HEK293 (cell line): ENCODE measurements at regions not wholly inside any gene's neighbourhood (a gene's known extent, or its start where the extent isn't known, plus 50 kb on each side); places are given as distances from the start of the nearest gene placed in this dataset.

Source experiments
- CTCF ChIA-PET: fragments of 350-600 bp; formaldehyde crosslinking; extraction: SDS; loops from one replicate; lab custom pipeline; 2021; ENCODE audit warnings: antibody characterized with exemption; lab: Yijun Ruan, JAX
- POLR2A ChIA-PET: fragments of 300-600 bp; formaldehyde crosslinking; extraction: SDS; loops from one replicate; lab custom pipeline; 2020; ENCODE audit warnings: antibody characterized with exemption, inconsistent platforms; lab: Yijun Ruan, JAX
- H3K27ac ChIP-seq: fragments of 200-500 bp; sonication (Bioruptor generic); 2 replicates; pipeline ENCODE4 v1.5.1; 2014; ENCODE audit warnings: low read depth, low read length, control low read depth, inconsistent platforms; ENCODE audit errors: extremely low read depth
- H3K36me3 ChIP-seq, 2 experiments: fragments of 200-500 bp in 1 of 2; sonication (Bioruptor generic) in 1 of 2; 1 replicate in 1 of 2; 2 replicates in 1 of 2; pipeline ENCODE4 v1.5.1; 2014 to 2017; ENCODE audit warnings: inconsistent platforms in 2 of 2, low read length in 2 of 2; ENCODE audit not compliant: control insufficient read depth in 2 of 2, insufficient read depth in 1 of 2
- H3K4me1 ChIP-seq: fragments of 200-500 bp; sonication (Bioruptor generic); 2 replicates; pipeline ENCODE4 v1.5.1; 2014; ENCODE audit warnings: mild to moderate bottlenecking, low read length, inconsistent platforms; ENCODE audit not compliant: control insufficient read depth, insufficient read depth
- H3K4me3 ChIP-seq: 2 replicates; pipeline ENCODE4 v1.5.1; 2011; ENCODE audit warnings: low read depth, mild to moderate bottlenecking, control low read depth, low read length, moderate library complexity
- H3K9me3 ChIP-seq: fragments of 200-500 bp; sonication (Bioruptor generic); 2 replicates; pipeline ENCODE4 v1.5.1; 2014; ENCODE audit warnings: low read depth, low read length, inconsistent platforms; ENCODE audit not compliant: control insufficient read depth, insufficient read depth
- BCL11B ChIP-seq: fragments of 450-650 bp; formaldehyde crosslinking; IDR thresholded peaks from 2 replicates; pipeline ENCODE4 v1.5.1; 2016; ENCODE audit warnings: low read depth, missing biosample characterization, missing genetic modification characterization
- EGR2 ChIP-seq: fragments of 450-650 bp; formaldehyde crosslinking; IDR thresholded peaks from 2 replicates; pipeline ENCODE4 v1.5.1; 2016; ENCODE audit warnings: low read depth, missing biosample characterization, missing genetic modification characterization
- KLF16 ChIP-seq: fragments of 450-650 bp; formaldehyde crosslinking; IDR thresholded peaks from 2 replicates; pipeline ENCODE4 v1.5.1; 2017; ENCODE audit warnings: missing biosample characterization, missing genetic modification characterization
- MYNN ChIP-seq: fragments of 450-650 bp; formaldehyde crosslinking; IDR thresholded peaks from 2 replicates; pipeline ENCODE4 v1.5.1; 2016; ENCODE audit warnings: missing biosample characterization, missing genetic modification characterization, borderline replicate concordance
- YY1 ChIP-seq: fragments of 450-650 bp; formaldehyde crosslinking; IDR thresholded peaks from 2 replicates; pipeline ENCODE4 v1.5.1; 2018; ENCODE audit warnings: missing biosample characterization, missing genetic modification characterization
- ZBTB17 ChIP-seq: fragments of 450-650 bp; formaldehyde crosslinking; IDR thresholded peaks from 2 replicates; pipeline ENCODE4 v1.5.1; 2016; ENCODE audit warnings: missing biosample characterization, missing genetic modification characterization
- ZBTB20 ChIP-seq: fragments of 450-650 bp; formaldehyde crosslinking; IDR thresholded peaks from 2 replicates; pipeline ENCODE4 v1.5.1; 2016; ENCODE audit warnings: missing biosample characterization, missing genetic modification characterization
- ZBTB8A ChIP-seq: fragments of 450-650 bp; formaldehyde crosslinking; IDR thresholded peaks from 2 replicates; pipeline ENCODE4 v1.5.1; 2016; ENCODE audit warnings: missing biosample characterization, missing genetic modification characterization
- ZFHX2 ChIP-seq: fragments of 450-650 bp; formaldehyde crosslinking; conservative IDR thresholded peaks from 2 replicates; pipeline ENCODE4 v1.5.1; 2016; ENCODE audit warnings: missing biosample characterization, missing genetic modification characterization
- ZIC2 ChIP-seq: fragments of 450-650 bp; formaldehyde crosslinking; IDR thresholded peaks from 2 replicates; pipeline ENCODE4 v1.5.1; 2016; ENCODE audit warnings: missing biosample characterization, missing genetic modification characterization
- ZNF140 ChIP-seq: fragments of 450-650 bp; formaldehyde crosslinking; IDR thresholded peaks from 2 replicates; pipeline ENCODE4 v1.5.1; 2016; ENCODE audit warnings: missing biosample characterization, missing genetic modification characterization
- ZNF174 ChIP-seq: fragments of 450-650 bp; formaldehyde crosslinking; IDR thresholded peaks from 2 replicates; pipeline ENCODE4 v1.5.0; 2017; ENCODE audit warnings: missing biosample characterization, mild to moderate bottlenecking, missing genetic modification characterization
- ZNF2 ChIP-seq: fragments of 450-650 bp; formaldehyde crosslinking; IDR thresholded peaks from 2 replicates; pipeline ENCODE4 v1.5.1; 2016; ENCODE audit warnings: missing biosample characterization, missing genetic modification characterization
- ZNF223 ChIP-seq: fragments of 450-650 bp; formaldehyde crosslinking; IDR thresholded peaks from 2 replicates; pipeline ENCODE4 v1.5.1; 2016; ENCODE audit warnings: missing biosample characterization, missing genetic modification characterization
- ZNF302 ChIP-seq: fragments of 450-650 bp; formaldehyde crosslinking; IDR thresholded peaks from 2 replicates; pipeline ENCODE4 v1.5.1; 2016; ENCODE audit warnings: missing biosample characterization, missing genetic modification characterization, low read depth
- ZNF350 ChIP-seq: fragments of 450-650 bp; formaldehyde crosslinking; IDR thresholded peaks from 2 replicates; pipeline ENCODE4 v1.5.0; 2017; ENCODE audit warnings: missing biosample characterization, mild to moderate bottlenecking, missing genetic modification characterization
- ZNF366 ChIP-seq: fragments of 450-650 bp; formaldehyde crosslinking; conservative IDR thresholded peaks from 2 replicates; pipeline ENCODE4 v1.5.1; 2016; ENCODE audit warnings: missing biosample characterization, missing genetic modification characterization
- ZNF501 ChIP-seq: fragments of 450-650 bp; formaldehyde crosslinking; IDR thresholded peaks from 2 replicates; pipeline ENCODE4 v1.5.1; 2016; ENCODE audit warnings: missing biosample characterization, missing genetic modification characterization
- ZNF791 ChIP-seq: fragments of 450-650 bp; formaldehyde crosslinking; IDR thresholded peaks from 2 replicates; pipeline ENCODE4 v1.5.1; 2016; ENCODE audit warnings: missing biosample characterization, missing genetic modification characterization
- ZSCAN23 ChIP-seq: fragments of 450-650 bp; formaldehyde crosslinking; IDR thresholded peaks from 2 replicates; pipeline ENCODE4 v1.5.1; 2016; ENCODE audit warnings: missing biosample characterization, missing genetic modification characterization
- ZXDB ChIP-seq: fragments of 450-650 bp; formaldehyde crosslinking; IDR thresholded peaks from 2 replicates; pipeline ENCODE4 v1.5.1; 2016; ENCODE audit warnings: missing biosample characterization, missing genetic modification characterization
- TF ChIP-seq, protein P1 (sequence below): fragments of 450-650 bp; formaldehyde crosslinking; IDR thresholded peaks from 2 replicates; pipeline ENCODE4 v1.5.1; 2016; ENCODE audit warnings: missing biosample characterization, missing genetic modification characterization
- TF ChIP-seq, protein P2 (sequence below): fragments of 450-650 bp; formaldehyde crosslinking; IDR thresholded peaks from 2 replicates; pipeline ENCODE4 v1.5.1; 2016; ENCODE audit warnings: missing biosample characterization, missing genetic modification characterization
- TF ChIP-seq, protein P3 (sequence below): fragments of 450-650 bp; formaldehyde crosslinking; IDR thresholded peaks from 2 replicates; pipeline ENCODE4 v1.5.1; 2017; ENCODE audit warnings: missing biosample characterization, missing genetic modification characterization
- TF ChIP-seq, protein P4 (sequence below): fragments of 450-650 bp; formaldehyde crosslinking; IDR thresholded peaks from 2 replicates; pipeline ENCODE4 v1.5.1; 2016; ENCODE audit warnings: missing biosample characterization, missing genetic modification characterization
- TF ChIP-seq, protein P5 (sequence below): sonication (generic); formaldehyde crosslinking; IDR thresholded peaks from 2 replicates; pipeline ENCODE4 v1.8.1; 2022; ENCODE audit warnings: mild to moderate bottlenecking, moderate library complexity, missing genetic modification reagents

DNA sequence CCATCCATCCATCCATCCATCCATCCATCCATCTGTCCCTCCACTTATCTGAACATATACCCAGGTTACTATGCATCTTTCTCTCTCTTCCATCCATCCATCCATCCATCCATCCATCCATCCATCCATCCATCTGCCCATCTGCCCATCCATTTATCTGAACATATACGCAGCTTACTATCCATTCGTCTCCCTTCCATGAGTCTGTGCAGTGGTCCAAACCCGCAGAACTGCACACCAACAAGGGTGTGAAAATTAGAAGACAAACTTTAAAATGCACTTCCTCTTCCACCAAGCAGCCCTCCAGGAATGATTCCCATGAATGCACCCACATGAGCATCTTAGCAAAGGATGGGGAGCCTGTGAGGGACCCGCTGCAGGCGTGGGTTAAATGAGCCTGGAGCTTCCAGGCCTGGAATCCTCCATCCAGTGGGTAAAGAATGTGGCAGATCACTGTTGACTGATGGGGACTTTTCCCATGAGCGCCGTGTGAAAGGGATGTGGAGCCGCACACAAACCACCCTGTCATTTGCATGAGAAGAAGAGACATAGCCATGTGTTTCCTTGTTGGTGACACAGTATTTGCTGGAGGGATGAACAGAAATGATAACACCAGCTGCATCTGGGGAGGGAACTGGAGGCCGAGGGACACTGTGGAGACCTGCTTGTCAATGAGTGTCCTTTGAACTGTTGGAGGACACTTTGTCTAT lies 376.6 kb downstream of the ADGRD1 start:
- Histone ChIP-seq H3K36me3 (no peaks in the 10 kb centered on the region), H3K9me3 (no peaks in the 10 kb centered on the region), H3K4me3 (no peak overlapping the region), H3K27ac (no peak overlapping the region), H3K4me1 (no peaks in the 10 kb centered on the region)
- peak; percentile 71 for TF ChIP-seq ZNF366 (tag by site-specific recombination)
- TF ChIP-seq, protein P1, sequence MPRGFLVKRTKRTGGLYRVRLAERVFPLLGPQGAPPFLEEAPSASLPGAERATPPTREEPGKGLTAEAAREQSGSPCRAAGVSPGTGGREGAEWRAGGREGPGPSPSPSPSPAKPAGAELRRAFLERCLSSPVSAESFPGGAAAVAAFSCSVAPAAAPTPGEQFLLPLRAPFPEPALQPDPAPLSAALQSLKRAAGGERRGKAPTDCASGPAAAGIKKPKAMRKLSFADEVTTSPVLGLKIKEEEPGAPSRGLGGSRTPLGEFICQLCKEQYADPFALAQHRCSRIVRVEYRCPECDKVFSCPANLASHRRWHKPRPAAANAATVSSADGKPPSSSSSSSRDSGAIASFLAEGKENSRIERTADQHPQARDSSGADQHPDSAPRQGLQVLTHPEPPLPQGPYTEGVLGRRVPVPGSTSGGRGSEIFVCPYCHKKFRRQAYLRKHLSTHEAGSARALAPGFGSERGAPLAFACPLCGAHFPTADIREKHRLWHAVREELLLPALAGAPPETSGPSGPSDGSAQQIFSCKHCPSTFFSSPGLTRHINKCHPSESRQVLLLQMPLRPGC (tag by site-specific recombination) = no peak
- TF ChIP-seq ZBTB17 (tag by site-specific recombination) = peak; percentile 56
- CTCF ChIA-PET = no interaction called here
- POLR2A ChIA-PET = no interaction called here

DNA sequence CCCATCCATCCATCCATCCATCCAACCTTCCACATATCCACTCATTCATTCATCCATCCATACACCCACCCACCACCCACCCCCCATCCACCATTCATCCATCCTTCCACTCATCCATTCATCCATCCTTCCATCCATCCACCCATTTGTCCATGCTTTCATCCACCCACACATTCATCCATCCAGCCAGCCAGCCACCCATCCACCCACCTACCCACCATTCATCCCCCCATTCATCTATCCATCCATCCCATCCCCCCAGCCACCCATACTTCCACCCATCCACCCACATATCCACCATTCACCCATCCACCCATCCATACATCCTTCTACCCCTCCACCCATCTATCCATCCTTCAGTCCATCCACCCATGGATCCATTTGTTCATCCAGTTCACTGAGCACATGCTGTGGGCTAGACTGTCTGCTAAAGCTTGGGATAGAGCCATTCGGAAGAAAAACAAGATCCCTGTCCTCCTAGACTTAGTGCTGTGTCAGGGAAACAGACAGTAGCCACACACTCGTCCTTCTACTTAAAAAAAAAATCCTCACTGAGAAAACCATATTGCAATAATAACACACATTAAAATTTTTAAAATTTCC lies 377.5 kb downstream of the ADGRD1 start:
- POLR2A ChIA-PET = no interaction called here
- H3K36me3 ChIP-seq = no peaks in the 10 kb centered on the region
- TF ChIP-seq ZBTB20 (tag by site-specific recombination) = no peak
- TF ChIP-seq, protein P2, sequence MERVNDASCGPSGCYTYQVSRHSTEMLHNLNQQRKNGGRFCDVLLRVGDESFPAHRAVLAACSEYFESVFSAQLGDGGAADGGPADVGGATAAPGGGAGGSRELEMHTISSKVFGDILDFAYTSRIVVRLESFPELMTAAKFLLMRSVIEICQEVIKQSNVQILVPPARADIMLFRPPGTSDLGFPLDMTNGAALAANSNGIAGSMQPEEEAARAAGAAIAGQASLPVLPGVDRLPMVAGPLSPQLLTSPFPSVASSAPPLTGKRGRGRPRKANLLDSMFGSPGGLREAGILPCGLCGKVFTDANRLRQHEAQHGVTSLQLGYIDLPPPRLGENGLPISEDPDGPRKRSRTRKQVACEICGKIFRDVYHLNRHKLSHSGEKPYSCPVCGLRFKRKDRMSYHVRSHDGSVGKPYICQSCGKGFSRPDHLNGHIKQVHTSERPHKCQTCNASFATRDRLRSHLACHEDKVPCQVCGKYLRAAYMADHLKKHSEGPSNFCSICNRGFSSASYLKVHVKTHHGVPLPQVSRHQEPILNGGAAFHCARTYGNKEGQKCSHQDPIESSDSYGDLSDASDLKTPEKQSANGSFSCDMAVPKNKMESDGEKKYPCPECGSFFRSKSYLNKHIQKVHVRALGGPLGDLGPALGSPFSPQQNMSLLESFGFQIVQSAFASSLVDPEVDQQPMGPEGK (tag by site-specific recombination) = no peak
- no peak for TF ChIP-seq ZNF791 (tag by site-specific recombination)
- no peak for TF ChIP-seq ZNF501 (tag by site-specific recombination)
- TF ChIP-seq BCL11B = no peak
- TF ChIP-seq ZXDB (tag by site-specific recombination) = no peak
- peak; percentile 81 for TF ChIP-seq EGR2
- no peak for TF ChIP-seq ZNF2 (tag by site-specific recombination)
- no peak for TF ChIP-seq KLF16 (tag by site-specific recombination)
- no peak for TF ChIP-seq ZNF174 (tag by site-specific recombination)
- no peak for TF ChIP-seq ZNF140 (tag by site-specific recombination)
- TF ChIP-seq, protein P3, sequence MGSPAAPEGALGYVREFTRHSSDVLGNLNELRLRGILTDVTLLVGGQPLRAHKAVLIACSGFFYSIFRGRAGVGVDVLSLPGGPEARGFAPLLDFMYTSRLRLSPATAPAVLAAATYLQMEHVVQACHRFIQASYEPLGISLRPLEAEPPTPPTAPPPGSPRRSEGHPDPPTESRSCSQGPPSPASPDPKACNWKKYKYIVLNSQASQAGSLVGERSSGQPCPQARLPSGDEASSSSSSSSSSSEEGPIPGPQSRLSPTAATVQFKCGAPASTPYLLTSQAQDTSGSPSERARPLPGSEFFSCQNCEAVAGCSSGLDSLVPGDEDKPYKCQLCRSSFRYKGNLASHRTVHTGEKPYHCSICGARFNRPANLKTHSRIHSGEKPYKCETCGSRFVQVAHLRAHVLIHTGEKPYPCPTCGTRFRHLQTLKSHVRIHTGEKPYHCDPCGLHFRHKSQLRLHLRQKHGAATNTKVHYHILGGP (tag by site-specific recombination) = no peak
- TF ChIP-seq, protein P4, sequence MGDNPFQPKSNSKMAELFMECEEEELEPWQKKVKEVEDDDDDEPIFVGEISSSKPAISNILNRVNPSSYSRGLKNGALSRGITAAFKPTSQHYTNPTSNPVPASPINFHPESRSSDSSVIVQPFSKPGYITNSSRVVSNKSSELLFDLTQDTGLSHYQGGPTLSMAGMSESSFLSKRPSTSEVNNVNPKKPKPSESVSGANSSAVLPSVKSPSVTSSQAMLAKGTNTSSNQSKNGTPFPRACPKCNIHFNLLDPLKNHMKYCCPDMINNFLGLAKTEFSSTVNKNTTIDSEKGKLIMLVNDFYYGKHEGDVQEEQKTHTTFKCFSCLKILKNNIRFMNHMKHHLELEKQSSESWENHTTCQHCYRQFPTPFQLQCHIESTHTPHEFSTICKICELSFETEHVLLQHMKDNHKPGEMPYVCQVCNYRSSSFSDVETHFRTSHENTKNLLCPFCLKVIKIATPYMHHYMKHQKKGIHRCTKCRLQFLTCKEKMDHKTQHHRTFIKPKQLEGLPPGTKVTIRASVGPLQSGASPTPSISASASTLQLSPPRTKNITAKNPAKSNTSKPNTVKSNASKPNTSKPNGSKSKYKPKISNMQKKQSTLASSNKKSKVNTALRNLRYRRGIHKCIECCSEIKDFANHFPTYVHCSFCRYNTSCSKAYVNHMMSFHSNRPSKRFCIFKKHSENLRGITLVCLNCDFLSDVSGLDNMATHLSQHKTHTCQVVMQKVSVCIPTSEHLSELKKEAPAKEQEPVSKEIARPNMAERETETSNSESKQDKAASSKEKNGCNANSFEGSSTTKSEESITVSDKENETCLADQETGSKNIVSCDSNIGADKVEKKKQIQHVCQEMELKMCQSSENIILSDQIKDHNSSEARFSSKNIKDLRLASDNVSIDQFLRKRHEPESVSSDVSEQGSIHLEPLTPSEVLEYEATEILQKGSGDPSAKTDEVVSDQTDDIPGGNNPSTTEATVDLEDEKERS = no peak
- TF ChIP-seq MYNN = no peak
- peak; percentile 55 for TF ChIP-seq ZNF366 (tag by site-specific recombination)
- no peak for TF ChIP-seq ZNF223 (tag by site-specific recombination)
- TF ChIP-seq, protein P5, sequence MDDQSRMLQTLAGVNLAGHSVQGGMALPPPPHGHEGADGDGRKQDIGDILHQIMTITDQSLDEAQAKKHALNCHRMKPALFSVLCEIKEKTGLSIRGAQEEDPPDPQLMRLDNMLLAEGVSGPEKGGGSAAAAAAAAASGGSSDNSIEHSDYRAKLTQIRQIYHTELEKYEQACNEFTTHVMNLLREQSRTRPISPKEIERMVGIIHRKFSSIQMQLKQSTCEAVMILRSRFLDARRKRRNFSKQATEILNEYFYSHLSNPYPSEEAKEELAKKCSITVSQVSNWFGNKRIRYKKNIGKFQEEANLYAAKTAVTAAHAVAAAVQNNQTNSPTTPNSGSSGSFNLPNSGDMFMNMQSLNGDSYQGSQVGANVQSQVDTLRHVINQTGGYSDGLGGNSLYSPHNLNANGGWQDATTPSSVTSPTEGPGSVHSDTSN (CRISPR knock-in tag) = no peak
- TF ChIP-seq ZFHX2 (tag by site-specific recombination) = peak; percentile 54
- TF ChIP-seq YY1 (tag by site-specific recombination) = no peak
- TF ChIP-seq ZNF350 (tag by site-specific recombination) = no peak
- no peak for TF ChIP-seq ZIC2 (tag by site-specific recombination)
- TF ChIP-seq ZBTB8A = no peak
- TF ChIP-seq ZNF302 (tag by site-specific recombination) = no peak
- TF ChIP-seq ZSCAN23 (tag by site-specific recombination) = no peak

More for the DNA sequence above, 377.5 kb downstream of the ADGRD1 start:
- Histone ChIP-seq H3K9me3 (no peaks in the 10 kb centered on the region), H3K4me3 (no peak overlapping the region), H3K4me1 (no peaks in the 10 kb centered on the region), H3K27ac (no peak overlapping the region)
- CTCF ChIA-PET = no interaction called here
